ENCODE measurements at regions not wholly inside any gene's neighbourhood (a gene's known extent, or its start where the extent isn't known, plus 50 kb on each side); places are given as distances from the start of the nearest gene placed in this dataset.

- TF ChIP-seq CTCF (conservative IDR thresholded peaks at IDR 0.05) (no peak), ZFX (IDR thresholded peaks at IDR 0.05) (no peak)
Observed at GRCh38 chr3:188058569-188059184, 95.3 kb upstream of the LPP start.
